Activated T-helper 2 cell treated with anti-CD3 and anti-CD28 coated beads, Interferon-gamma antibody, Interleukin-2, Interleukin-4, amounts not matched to agents 10 μg/mL and 5 μg/mL and 100 μg/mL, durations not matched to agents 14 hours and 24 hours and 36 hours (primary cell): ENCODE measurements at regions not wholly inside any gene's neighbourhood (a gene's known extent, or its start where the extent isn't known, plus 50 kb on each side); places are given as distances from the start of the nearest gene placed in this dataset.

Source experiments
- DNase-seq: peaks from one replicate; pipeline ENCODE4 v3.0.0; 2021; ENCODE audit warnings: low spot score
- H3K27ac Mint-ChIP-seq: one replicate; pipeline ENCODE4 v1.8.0; 2021; ENCODE audit warnings: mixed read lengths
- H3K27me3 Mint-ChIP-seq: one replicate; pipeline ENCODE4 v1.8.0; 2021; ENCODE audit warnings: low read depth, mixed read lengths
- H3K36me3 Mint-ChIP-seq: one replicate; pipeline ENCODE4 v1.8.0; 2021; ENCODE audit warnings: low read depth, mixed read lengths
- H3K4me1 Mint-ChIP-seq: one replicate; pipeline ENCODE4 v1.8.0; 2021; ENCODE audit warnings: low read depth, mixed read lengths
- H3K4me3 Mint-ChIP-seq: one replicate; pipeline ENCODE4 v1.8.0; 2021; ENCODE audit warnings: low read depth, mild to moderate bottlenecking, moderate library complexity, mixed read lengths
- H3K9me3 Mint-ChIP-seq: one replicate; pipeline ENCODE4 v1.8.0; 2021; ENCODE audit warnings: mixed read lengths
- intact Hi-C: fragments of 100-400 bp; cut with micrococcal nuclease; formaldehyde crosslinking; loops from one replicate; pipeline ENCODE4 v1.15.1; 2023

DNA sequence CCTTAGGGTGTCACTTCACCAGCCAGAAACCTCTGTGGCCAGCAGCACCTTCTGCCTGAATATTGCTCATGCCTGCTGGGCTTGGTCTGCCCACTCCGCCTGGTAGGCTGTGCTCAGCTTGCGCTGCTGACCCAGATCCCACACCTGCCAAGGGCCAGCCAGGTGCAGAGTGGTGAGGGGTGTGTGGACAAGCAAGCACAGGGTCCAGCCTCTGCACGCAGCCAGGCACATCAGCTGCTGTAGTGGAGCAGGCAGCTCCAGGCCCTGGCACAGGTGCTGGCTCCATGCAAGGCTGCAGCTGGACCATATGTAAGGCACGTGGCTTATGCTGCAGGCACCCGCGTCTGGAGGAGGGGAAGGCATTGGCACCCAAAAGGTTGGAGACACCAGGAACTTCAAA is 567.4 kb downstream of the INHBA start:
- no peak for DNase-seq
- Mint-ChIP-seq H3K36me3 (no peaks in the 10 kb centered on the region), H3K4me1 (no peaks in the 10 kb centered on the region), H3K27me3 (no peaks in the 10 kb centered on the region), H3K4me3 (no peak overlapping the region), H3K9me3 (no peaks in the 10 kb centered on the region), H3K27ac (no peak overlapping the region)
- intact Hi-C loops: loop anchor here (10.0 kb wide), 1 partner anchor 59 kb away; no protein-coding TSS in a partner anchor

DNA sequence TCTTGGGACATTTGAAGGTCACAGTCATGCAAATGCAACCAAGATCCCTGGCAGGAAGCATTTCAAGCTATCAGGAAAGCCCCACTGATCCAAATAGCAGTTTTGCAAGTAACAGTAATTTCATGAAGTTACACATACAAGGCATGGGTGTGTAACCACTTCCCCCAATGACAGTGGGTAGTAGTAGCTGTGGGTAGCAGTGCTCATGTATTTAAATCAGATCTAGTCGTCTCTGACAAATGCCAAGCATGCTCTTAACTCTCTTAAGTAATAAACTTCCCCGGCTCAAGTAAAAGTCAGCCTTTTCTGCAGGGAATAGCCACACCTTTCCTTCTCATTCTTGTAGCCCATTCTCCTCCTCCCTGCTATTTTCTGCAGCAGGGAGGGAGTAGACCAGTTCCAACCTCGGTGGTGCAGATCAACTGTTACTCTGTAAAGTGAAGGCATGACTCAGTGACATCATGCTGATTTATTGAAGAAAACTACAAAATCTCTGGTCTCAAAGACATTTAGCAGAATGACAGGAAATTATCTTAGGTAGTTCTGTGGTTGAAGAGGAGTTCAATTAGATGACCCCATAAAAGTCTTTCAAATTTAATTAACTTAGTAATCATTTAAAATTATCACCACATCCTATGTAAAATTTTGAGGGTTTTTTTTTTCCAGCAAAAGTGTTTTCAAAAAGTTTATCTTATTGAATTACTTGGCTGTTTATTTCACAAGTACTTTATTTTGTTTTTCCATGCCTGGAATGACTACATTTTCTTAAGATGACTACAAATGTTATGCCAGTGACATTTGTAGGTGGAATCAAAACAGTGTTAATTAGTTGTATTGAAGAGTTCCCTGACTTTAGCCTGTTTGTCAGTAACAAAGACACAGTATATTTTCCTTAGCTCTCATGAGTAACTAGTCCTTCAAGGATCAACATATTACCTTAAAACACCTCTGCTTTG is 568.3 kb downstream of the INHBA start:
- no peak for DNase-seq
- H3K27ac Mint-ChIP-seq: peak overlapping the region; percentile 57
- intact Hi-C loops: loop anchor here (10.0 kb wide), 1 partner anchor 60 kb away; no protein-coding TSS in a partner anchor
- H3K9me3 Mint-ChIP-seq: no peaks in the 10 kb centered on the region
- H3K4me1 Mint-ChIP-seq: no peaks in the 10 kb centered on the region
- no peaks in the 10 kb centered on the region for H3K27me3 Mint-ChIP-seq
- H3K36me3 Mint-ChIP-seq: no peaks in the 10 kb centered on the region
- H3K4me3 Mint-ChIP-seq: no peak overlapping the region

DNA sequence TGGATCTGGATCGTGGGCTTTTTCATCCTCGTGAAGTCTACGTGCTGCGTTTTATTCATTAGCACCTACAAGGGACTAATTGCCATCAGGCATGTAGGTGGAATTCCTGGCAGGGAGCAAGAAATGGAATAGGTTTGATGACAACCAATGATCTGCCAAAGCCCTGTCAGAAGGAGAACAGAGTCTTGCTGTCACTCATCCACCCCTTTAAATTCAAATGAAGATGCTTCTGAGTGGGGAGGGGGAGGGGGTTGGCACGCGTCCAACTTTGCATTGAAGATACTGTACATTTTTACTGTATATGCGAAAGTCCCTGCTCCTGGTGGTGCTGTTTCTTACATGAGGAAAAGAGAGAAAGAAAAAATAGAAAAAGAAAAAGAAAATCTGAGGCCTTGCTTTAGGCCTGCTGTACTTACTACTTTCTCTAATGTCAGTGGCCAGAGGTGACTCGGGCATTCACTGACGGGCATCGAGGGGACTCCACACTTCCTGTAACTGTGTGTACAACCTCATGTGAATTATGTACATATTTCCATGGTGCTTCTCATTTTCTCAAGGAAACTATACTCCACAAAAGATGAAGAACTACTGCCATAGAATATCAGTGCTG is 569.1 kb downstream of the INHBA start:
- no peaks in the 10 kb centered on the region for H3K9me3 Mint-ChIP-seq
- no peaks in the 10 kb centered on the region for H3K27me3 Mint-ChIP-seq
- H3K4me3 Mint-ChIP-seq: no peak overlapping the region
- intact Hi-C loops: loop anchor here (10.0 kb wide), 1 partner anchor 61 kb away; no protein-coding TSS in a partner anchor
- no peaks in the 10 kb centered on the region for H3K4me1 Mint-ChIP-seq
- no peak for DNase-seq
- no peaks in the 10 kb centered on the region for H3K36me3 Mint-ChIP-seq
- H3K27ac Mint-ChIP-seq: no peak overlapping the region

DNA sequence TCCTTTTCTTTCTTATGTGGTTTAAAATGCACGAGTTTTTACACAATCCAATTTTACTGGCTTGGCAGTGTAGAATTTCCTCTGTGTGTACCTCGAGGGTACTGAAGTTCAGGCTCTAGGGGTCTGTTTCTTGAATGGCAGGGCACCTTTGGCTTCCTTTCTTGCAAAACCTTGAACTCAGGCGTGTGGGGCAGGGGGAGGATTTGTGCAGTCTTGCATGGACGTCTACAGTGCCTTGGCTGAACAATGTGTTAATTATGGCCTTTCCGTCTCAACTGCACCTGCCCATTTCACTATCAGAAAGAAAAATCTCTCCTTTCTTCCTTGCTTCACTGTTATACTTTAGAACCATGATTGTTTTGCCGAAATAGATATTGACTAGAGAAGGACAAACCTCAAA is 570.9 kb downstream of the INHBA start:
- Mint-ChIP-seq H3K27ac (no peak overlapping the region), H3K4me3 (no peak overlapping the region), H3K9me3 (no peaks in the 10 kb centered on the region), H3K4me1 (no peaks in the 10 kb centered on the region), H3K27me3 (no peaks in the 10 kb centered on the region), H3K36me3 (no peaks in the 10 kb centered on the region)
- DNase-seq: no peak
- intact Hi-C loops: loop anchor here (10.0 kb wide), 1 partner anchor 63 kb away; no protein-coding TSS in a partner anchor

DNA sequence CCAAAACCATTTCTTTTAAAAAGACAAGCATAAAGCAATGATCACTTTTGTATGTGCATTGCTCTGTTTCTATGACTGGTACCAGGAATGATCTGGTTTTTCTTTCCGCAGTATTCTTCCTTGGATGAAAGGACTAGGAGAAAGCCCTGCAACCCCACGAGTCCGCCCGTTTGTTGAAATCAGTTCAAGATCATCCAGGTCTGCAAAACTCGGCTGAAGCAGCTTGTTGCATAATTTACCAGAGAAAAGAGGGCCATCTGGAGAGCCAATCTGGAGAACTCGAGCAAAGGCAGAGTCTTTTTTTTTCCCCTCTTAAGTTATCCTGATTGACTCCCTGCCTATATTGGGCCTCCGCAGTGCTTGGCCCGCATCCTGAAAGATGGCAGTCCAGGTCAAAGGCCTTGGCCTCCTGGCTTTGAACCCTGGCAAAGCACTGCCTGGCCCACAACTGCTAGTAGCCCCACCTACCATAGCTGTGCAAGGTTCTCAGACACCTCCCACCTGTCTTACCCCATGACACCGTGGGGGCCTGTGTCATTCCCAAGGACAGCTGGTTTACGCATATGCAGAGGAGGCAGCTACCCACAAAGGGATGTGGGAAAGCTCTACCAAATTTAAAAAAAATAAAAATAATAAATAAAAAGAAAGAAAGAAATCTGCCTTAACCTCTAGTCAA is 572.2 kb downstream of the INHBA start:
- Mint-ChIP-seq H3K4me1 (no peaks in the 10 kb centered on the region), H3K36me3 (no peaks in the 10 kb centered on the region), H3K4me3 (no peak overlapping the region), H3K27ac (no peak overlapping the region), H3K9me3 (no peaks in the 10 kb centered on the region), H3K27me3 (no peaks in the 10 kb centered on the region)
- intact Hi-C loops: loop anchor here (10.0 kb wide), 1 partner anchor 64 kb away; no protein-coding TSS in a partner anchor
- no peak for DNase-seq

DNA sequence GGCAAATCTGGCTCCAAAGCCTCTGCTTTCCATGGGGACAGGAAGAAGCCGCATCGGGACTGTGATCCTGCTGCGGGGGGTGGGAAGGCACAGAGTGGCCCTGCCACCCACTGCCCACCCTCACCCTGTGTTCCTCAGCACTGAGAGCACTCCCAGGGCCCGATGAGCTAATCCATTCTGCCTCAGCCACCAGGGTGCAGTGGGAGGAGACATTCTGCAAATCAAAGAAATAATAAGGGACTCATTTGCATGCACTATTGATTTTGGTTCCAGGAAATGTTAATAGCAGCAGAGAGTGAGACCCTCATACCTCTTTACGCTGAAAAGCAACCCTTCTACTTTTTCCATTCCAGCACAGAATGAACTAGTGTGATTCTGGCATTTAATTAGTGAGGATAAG is 572.8 kb downstream of the INHBA start:
- no peaks in the 10 kb centered on the region for H3K27me3 Mint-ChIP-seq
- no peaks in the 10 kb centered on the region for H3K9me3 Mint-ChIP-seq
- no peak overlapping the region for H3K27ac Mint-ChIP-seq
- H3K36me3 Mint-ChIP-seq: no peaks in the 10 kb centered on the region
- no peak for DNase-seq
- no peaks in the 10 kb centered on the region for H3K4me1 Mint-ChIP-seq
- intact Hi-C loops: loop anchor here (10.0 kb wide), 1 partner anchor 65 kb away; no protein-coding TSS in a partner anchor
- no peak overlapping the region for H3K4me3 Mint-ChIP-seq

DNA sequence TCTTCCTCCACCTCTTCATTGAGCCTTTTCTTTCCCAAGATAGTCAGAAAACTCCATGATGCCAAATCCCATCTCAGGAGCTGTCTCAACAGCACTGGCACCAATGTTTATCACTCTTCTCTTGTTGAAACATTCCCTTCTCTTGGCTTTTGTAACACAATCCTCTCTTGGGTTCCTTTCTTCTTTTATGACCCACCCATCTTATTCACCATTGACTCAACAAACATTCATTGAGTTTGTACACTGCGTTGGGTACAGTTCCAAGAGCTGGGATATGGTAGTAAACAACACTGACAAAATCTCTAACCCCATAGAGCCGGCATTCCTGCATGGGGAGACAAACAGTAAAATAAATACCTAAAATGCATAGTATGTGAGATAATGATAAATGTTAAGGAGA is 577.5 kb downstream of the INHBA start:
- no peak for DNase-seq
- Mint-ChIP-seq H3K9me3 (peaks cover 5% of the 10 kb centered on the region), H3K36me3 (no peaks in the 10 kb centered on the region), H3K27me3 (no peaks in the 10 kb centered on the region), H3K4me3 (no peak overlapping the region), H3K27ac (no peak overlapping the region), H3K4me1 (no peaks in the 10 kb centered on the region)
- intact Hi-C loops: no loop called here

DNA sequence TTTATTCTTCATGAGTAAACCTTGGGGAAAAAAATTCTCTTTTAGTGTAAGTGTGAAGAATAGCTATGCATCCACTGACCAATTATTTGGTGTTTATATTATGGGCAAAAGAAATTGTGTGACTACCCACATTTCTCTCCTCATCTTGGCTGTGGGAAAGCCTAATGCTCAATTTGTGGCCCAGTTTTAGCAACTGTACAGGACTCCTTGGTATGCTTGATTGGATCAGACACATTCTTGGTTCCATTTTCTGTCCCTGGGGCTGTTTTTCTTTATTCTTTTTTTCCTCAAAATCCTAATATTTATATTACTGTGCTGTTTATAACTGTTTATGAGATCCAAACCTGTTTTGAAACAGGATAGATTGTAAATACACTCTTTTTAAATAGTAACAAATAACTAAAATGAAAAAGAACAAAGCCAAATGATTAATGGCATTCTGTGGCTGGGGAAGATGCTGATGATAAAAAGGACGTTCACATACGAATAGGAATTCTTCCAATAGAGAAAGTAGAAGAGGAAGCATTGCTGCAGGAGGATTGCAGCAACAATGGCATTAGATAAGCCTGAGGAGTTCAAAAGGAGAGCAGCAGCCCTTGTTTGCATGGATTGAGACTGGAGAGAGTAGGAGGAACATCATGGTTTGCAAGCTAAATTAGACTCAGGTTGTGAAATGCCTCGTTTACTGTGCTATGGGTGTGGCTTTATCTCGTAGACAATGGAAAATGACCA is 580.5 kb downstream of the INHBA start:
- H3K27ac Mint-ChIP-seq: no peak overlapping the region

DNA sequence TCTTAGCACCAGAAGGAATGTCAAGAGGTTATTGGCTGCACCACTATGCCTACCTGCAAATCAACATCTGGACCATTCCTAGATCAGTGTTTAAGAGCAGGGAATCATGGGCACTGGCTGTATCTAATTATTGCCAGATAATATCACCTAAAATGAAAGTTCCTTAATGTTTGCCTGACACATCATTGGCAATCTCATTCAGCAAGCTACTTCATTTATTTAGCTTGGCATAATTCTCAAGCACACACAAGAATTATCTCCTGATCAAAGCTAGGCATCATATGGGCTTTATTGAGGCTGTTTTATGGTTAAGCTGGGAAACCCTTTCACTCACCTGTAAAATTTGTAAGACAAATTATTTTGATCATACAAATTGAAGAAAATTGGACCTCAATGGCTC is 581.7 kb downstream of the INHBA start:
- Mint-ChIP-seq H3K27me3 (no peaks in the 10 kb centered on the region), H3K27ac (no peak overlapping the region), H3K4me3 (no peak overlapping the region), H3K9me3 (peaks cover 15% of the 10 kb centered on the region), H3K36me3 (no peaks in the 10 kb centered on the region), H3K4me1 (no peaks in the 10 kb centered on the region)
- DNase-seq: no peak
- intact Hi-C loops: no loop called here

More for the DNA sequence above, 580.5 kb downstream of the INHBA start:
- intact Hi-C loops: no loop called here
- no peaks in the 10 kb centered on the region for H3K4me1 Mint-ChIP-seq
- no peak for DNase-seq
- no peak overlapping the region for H3K4me3 Mint-ChIP-seq
- no peaks in the 10 kb centered on the region for H3K36me3 Mint-ChIP-seq
- H3K9me3 Mint-ChIP-seq: peaks cover 15% of the 10 kb centered on the region
- no peaks in the 10 kb centered on the region for H3K27me3 Mint-ChIP-seq

DNA sequence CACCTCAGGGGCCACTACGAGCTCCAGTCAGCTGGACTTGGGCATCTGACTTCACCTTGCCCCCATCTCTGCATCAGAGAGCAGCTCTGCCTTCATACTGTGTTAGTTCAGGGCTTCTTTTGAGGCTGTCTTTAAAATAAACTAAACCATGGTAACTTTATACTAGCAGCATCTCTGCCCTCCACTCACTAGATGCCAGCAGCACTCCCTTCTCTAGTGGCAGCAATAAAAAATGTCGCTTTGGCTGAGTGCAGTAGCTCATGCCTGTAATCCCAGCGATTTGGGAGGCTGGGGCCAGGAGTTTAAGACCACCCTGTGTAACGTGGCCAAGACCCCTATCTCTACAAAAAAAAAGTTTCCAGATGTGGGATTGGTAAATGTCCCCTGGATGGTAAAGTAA is 584.4 kb downstream of the INHBA start:
- intact Hi-C loops: no loop called here
- no peaks in the 10 kb centered on the region for H3K36me3 Mint-ChIP-seq
- H3K9me3 Mint-ChIP-seq: peaks cover 15% of the 10 kb centered on the region
- DNase-seq: no peak
- no peaks in the 10 kb centered on the region for H3K4me1 Mint-ChIP-seq
- no peak overlapping the region for H3K27ac Mint-ChIP-seq
- H3K27me3 Mint-ChIP-seq: no peaks in the 10 kb centered on the region
- no peak overlapping the region for H3K4me3 Mint-ChIP-seq

DNA sequence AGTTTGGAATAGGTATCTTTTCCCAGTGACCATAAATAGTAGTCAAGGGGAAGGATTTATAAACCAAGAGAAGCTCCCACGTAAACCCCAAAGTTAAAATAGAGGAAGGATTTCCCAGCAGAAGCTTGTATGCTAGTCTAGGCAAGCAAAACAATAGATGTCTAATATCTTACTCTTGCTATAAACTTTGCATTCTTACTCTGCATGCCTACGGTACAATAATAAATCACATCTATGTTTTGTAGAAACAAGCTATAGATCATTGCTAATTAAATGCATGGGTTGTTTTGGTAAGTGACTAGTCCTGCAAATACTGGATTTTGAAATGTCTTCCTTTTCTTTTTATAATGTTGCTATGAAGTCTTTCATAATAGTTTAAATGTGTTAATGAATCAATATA is 585.5 kb downstream of the INHBA start:
- no peak overlapping the region for H3K4me3 Mint-ChIP-seq
- DNase-seq: no peak
- no peaks in the 10 kb centered on the region for H3K27me3 Mint-ChIP-seq
- no peaks in the 10 kb centered on the region for H3K4me1 Mint-ChIP-seq
- no peak overlapping the region for H3K27ac Mint-ChIP-seq
- H3K9me3 Mint-ChIP-seq: peaks cover 11% of the 10 kb centered on the region
- intact Hi-C loops: no loop called here
- no peaks in the 10 kb centered on the region for H3K36me3 Mint-ChIP-seq

DNA sequence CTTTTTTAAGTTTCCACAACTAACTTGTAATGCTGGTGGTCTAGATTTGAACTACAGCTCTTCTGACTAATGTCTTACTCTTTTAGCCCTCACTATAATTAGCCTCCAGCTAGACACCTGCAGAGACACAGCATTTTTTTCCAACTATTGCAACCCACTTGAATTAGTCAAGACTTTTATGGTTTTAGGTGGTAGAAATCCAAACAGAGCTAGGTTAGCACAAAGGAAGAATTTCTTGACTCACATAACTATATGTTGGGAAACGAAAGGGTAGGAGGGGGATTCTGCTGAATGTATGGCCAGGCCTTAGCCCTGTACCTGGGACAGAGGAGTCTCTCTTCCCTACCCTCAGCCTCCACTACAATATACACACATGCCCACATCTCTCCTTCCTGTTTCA is 586.1 kb downstream of the INHBA start:
- H3K27me3 Mint-ChIP-seq: no peaks in the 10 kb centered on the region
- no peaks in the 10 kb centered on the region for H3K4me1 Mint-ChIP-seq
- H3K4me3 Mint-ChIP-seq: no peak overlapping the region
- H3K36me3 Mint-ChIP-seq: no peaks in the 10 kb centered on the region
- H3K27ac Mint-ChIP-seq: no peak overlapping the region
- H3K9me3 Mint-ChIP-seq: peaks cover 10% of the 10 kb centered on the region
- intact Hi-C loops: no loop called here
- no peak for DNase-seq
